Epidermal melanocyte (primary cell): ENCODE measurements at regions not wholly inside any gene's neighbourhood (a gene's known extent, or its start where the extent isn't known, plus 50 kb on each side); places are given as distances from the start of the nearest gene placed in this dataset.

Experiments
- DNase-seq: peaks from one replicate; pipeline ENCODE4 v3.0.0; 2011; ENCODE audit warnings: low spot score; ENCODE audit not compliant: insufficient read length

GRCh38 chr6:12654514-12654913, 62.1 kb upstream of the PHACTR1 start:
- no peak for DNase-seq

DNA sequence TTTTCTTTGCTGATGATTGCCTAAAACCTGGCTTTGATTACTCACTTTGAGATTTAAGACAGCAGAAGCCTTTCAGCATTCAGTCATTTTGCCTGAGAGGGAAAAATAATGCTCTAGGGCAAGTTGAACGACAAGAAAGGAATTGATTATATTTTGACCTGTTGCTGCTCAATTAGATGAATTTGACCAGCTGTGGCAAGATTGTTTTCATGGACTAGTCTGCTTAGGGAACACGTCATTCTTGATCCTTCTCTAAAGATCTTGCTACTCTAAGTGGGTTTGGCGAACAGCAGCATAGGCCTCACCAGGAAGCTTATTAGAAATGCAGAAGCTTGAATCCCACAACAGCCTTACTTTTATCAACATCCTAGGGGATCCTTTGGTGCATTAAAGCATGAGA, 59.7 kb upstream of the PHACTR1 start:
- peak; percentile 65 for DNase-seq

- no peak for DNase-seq
Observed at GRCh38 chr6:12657884-12658283, 58.7 kb upstream of the PHACTR1 start.

DNA sequence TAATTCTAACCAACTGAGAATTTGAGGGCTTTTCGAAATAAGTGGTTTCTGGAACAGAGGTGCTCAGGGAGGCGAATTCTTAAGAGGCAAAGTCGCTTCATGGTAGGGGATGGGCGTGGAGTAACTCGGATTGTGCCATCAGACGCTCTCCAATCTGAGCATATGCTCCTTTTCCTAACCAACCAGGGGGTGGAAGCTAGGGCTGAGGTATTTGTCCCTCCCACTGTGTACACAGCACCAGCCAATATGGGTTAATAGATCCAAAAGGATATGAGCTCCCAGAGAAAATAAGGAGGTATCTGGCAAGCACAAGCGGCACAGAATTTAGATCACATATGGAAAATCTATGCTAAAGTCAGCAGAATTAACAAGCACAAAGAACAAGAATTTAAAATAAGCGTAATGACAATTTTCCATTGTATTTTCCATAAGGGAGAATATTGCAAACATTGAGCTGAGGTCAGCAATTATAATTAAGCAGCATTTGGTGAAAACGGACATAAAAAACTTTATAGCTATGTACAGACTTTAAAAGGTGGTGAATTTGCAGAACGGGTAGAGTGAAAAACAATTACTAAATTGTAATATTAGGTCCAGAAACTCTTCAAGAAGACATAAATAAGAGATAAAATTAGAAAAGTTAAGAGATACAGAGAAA, 55.0 kb upstream of the PHACTR1 start:
- no peak for DNase-seq
